Neuronal stem cell (in vitro differentiated cells): ENCODE measurements at regions not wholly inside any gene's neighbourhood (a gene's known extent, or its start where the extent isn't known, plus 50 kb on each side); places are given as distances from the start of the nearest gene placed in this dataset.

ENCODE experiments used
- DNase-seq: peaks from one replicate; pipeline ENCODE4 v3.0.0-alpha.2; 2013; ENCODE audit warnings: low spot score
- H2AFZ ChIP-seq: one replicate; pipeline ENCODE4 v1.6.1; 2013; ENCODE audit warnings: mild to moderate bottlenecking, low read length, inconsistent platforms
- H2AK5ac ChIP-seq: 2 replicates; pipeline ENCODE4 v1.6.1; 2013; ENCODE audit warnings: low read depth, mild to moderate bottlenecking, inconsistent platforms, low read length, moderate library complexity, mixed read lengths
- H2BK120ac ChIP-seq: 2 replicates; pipeline ENCODE4 v1.6.1; 2013; ENCODE audit warnings: low read depth, mild to moderate bottlenecking, inconsistent platforms, low read length, moderate library complexity, mixed read lengths
- H2BK12ac ChIP-seq: one replicate; pipeline ENCODE4 v1.6.1; 2013; ENCODE audit warnings: low read length, inconsistent platforms
- H2BK15ac ChIP-seq: 2 replicates; pipeline ENCODE4 v1.6.1; 2013; ENCODE audit warnings: mild to moderate bottlenecking, low read length, inconsistent platforms, mixed read lengths
- H2BK5ac ChIP-seq: one replicate; pipeline ENCODE4 v1.6.1; 2013; ENCODE audit warnings: inconsistent platforms, mild to moderate bottlenecking, low read length, moderate library complexity
- H3K14ac ChIP-seq: one replicate; pipeline ENCODE4 v1.6.1; 2013; ENCODE audit warnings: low read length, inconsistent platforms
- H3K18ac ChIP-seq: 2 replicates; pipeline ENCODE4 v1.6.1; 2013; ENCODE audit warnings: low read length, inconsistent platforms
- H3K23ac ChIP-seq: 2 replicates; pipeline ENCODE4 v1.6.1; 2013; ENCODE audit warnings: low read depth, mild to moderate bottlenecking, mixed read lengths, low read length, inconsistent platforms; ENCODE audit not compliant: poor library complexity
- H3K27ac ChIP-seq: replicated peaks from 3 replicates; pipeline ENCODE4 v1.5.1; 2013; ENCODE audit warnings: low read length, inconsistent platforms
- H3K27me3 ChIP-seq, 3 experiments: 2 replicates each; pipeline ENCODE4 v1.6.1; 2013; ENCODE audit warnings: low read length in 3 of 3, mild to moderate bottlenecking in 2 of 3, inconsistent platforms in 1 of 3, low read depth in 1 of 3, mixed read lengths in 1 of 3, moderate library complexity in 1 of 3; ENCODE audit not compliant: control insufficient read depth in 3 of 3, insufficient read depth in 3 of 3
- H3K36me3 ChIP-seq, 2 donors: replicated peaks in 1 of 2; 2 replicates each; pipeline ENCODE4 v1.6.1; 2013; ENCODE audit warnings: low read length in 2 of 2; ENCODE audit not compliant: control insufficient read depth in 2 of 2, insufficient read depth in 2 of 2
- H3K4ac ChIP-seq: 2 replicates; pipeline ENCODE4 v1.6.1; 2013; ENCODE audit warnings: inconsistent platforms, mild to moderate bottlenecking, low read length, moderate library complexity
- H3K4me1 ChIP-seq, 2 donors: 1 replicate in 1 of 2; 2 replicates in 1 of 2; pipeline ENCODE4 v1.6.1; 2013; ENCODE audit warnings: low read length in 2 of 2, low read depth in 1 of 2; ENCODE audit not compliant: control insufficient read depth in 2 of 2, insufficient read depth in 1 of 2
- H3K4me2 ChIP-seq: one replicate; pipeline ENCODE4 v1.6.1; 2013; ENCODE audit warnings: mild to moderate bottlenecking, low read length, inconsistent platforms; ENCODE audit not compliant: insufficient read depth, poor library complexity, severe bottlenecking
- H3K4me3 ChIP-seq, 2 donors: 2 replicates each; pipeline ENCODE4 v1.5.1; 2013; ENCODE audit warnings: low read length in 2 of 2, mild to moderate bottlenecking in 2 of 2, inconsistent platforms in 1 of 2, moderate library complexity in 1 of 2
- H3K79me1 ChIP-seq: one replicate; pipeline ENCODE4 v1.6.1; 2013; ENCODE audit warnings: low read depth, mild to moderate bottlenecking, inconsistent platforms, low read length, moderate library complexity
- H3K9ac ChIP-seq: one replicate; pipeline ENCODE4 v1.6.1; 2013; ENCODE audit warnings: mild to moderate bottlenecking, low read depth, low read length, inconsistent platforms; ENCODE audit not compliant: poor library complexity
- H3K9me3 ChIP-seq, 2 donors: replicated peaks in 1 of 2; 2 replicates each; pipeline versions ENCODE3 to v1.6.1; 2013; ENCODE audit warnings: low read length in 2 of 2, mild to moderate bottlenecking in 2 of 2, inconsistent platforms in 1 of 2, low read depth in 1 of 2, mixed read lengths in 1 of 2, moderate library complexity in 1 of 2; ENCODE audit not compliant: control insufficient read depth in 2 of 2, insufficient read depth in 1 of 2
- H4K8ac ChIP-seq: one replicate; pipeline ENCODE4 v1.6.1; 2013; ENCODE audit warnings: low read depth, mild to moderate bottlenecking, inconsistent platforms, low read length, moderate library complexity
- H4K91ac ChIP-seq: one replicate; pipeline ENCODE4 v1.6.1; 2013; ENCODE audit warnings: low read length, low read depth, mild to moderate bottlenecking, inconsistent platforms; ENCODE audit not compliant: poor library complexity
- WGBS, 2 donors: extraction: QIAGEN DNeasy Blood & Tissue Kit; methylation state at CpG; one replicate each; pipeline ENCODE4 v1.1.7; 2013; ENCODE audit warnings: missing lambda C conversion rate in 2 of 2, mixed read lengths in 1 of 2; ENCODE audit not compliant: insufficient read length in 2 of 2, insufficient replicate concordance in 1 of 2; ENCODE audit errors: extremely low coverage in 2 of 2; 5-methylcytosine and 5-hydroxymethylcytosine counted together

GRCh38 chr3:86793786-86794185 lies 197.2 kb downstream of the VGLL3 start:
- H2BK12ac ChIP-seq: no peak overlapping the region
- H4K8ac ChIP-seq: no peak overlapping the region
- H3K14ac ChIP-seq: no peak overlapping the region
- H3K9ac ChIP-seq: no peak overlapping the region
- peaks cover 4 to 7% of the 10 kb centered on the region in 2 donors for H3K4me1 ChIP-seq
- no peak for DNase-seq
- no peak overlapping the region for H2BK120ac ChIP-seq
- H4K91ac ChIP-seq: no peak overlapping the region
- no peaks in the 10 kb centered on the region for H3K36me3 ChIP-seq
- H2AK5ac ChIP-seq: no peak overlapping the region
- H2AFZ ChIP-seq: peak overlapping the region; percentile 70
- H3K4me2 ChIP-seq: no peak overlapping the region
- no peak overlapping the region for H2BK15ac ChIP-seq
- no peak overlapping the region for H3K4ac ChIP-seq
- H3K9me3 ChIP-seq: no peaks in the 10 kb centered on the region
- no peaks in the 10 kb centered on the region for H3K79me1 ChIP-seq
- WGBS, 2 donors: no CpG with 5 or more reads among the region's 1 CpG
- no peaks in the 10 kb centered on the region for H3K27me3 ChIP-seq
- H2BK5ac ChIP-seq: no peak overlapping the region
- no peak overlapping the region for H3K27ac ChIP-seq
- no peak overlapping the region for H3K23ac ChIP-seq
- H3K18ac ChIP-seq: no peak overlapping the region
- no peak overlapping the region for H3K4me3 ChIP-seq

- Histone ChIP-seq H4K91ac (no peak overlapping the region), H2BK15ac (no peak overlapping the region), H3K4ac (no peak overlapping the region), H3K18ac (no peak overlapping the region), H2BK12ac (no peak overlapping the region), H4K8ac (no peak overlapping the region), H3K4me3 (no peak overlapping the region), H3K14ac (no peak overlapping the region), H3K4me1 (peaks cover 4 to 7% of the 10 kb centered on the region in 2 donors), H3K9ac (no peak overlapping the region), H2AFZ (no peak overlapping the region), H3K79me1 (no peaks in the 10 kb centered on the region), H3K27me3 (no peaks in the 10 kb centered on the region), H3K27ac (no peak overlapping the region), H2BK120ac (no peak overlapping the region), H2BK5ac (no peak overlapping the region), H3K4me2 (no peak overlapping the region), H2AK5ac (no peak overlapping the region), H3K36me3 (no peaks in the 10 kb centered on the region), H3K23ac (no peak overlapping the region), H3K9me3 (no peaks in the 10 kb centered on the region)
- no peak for DNase-seq
Measured at GRCh38 chr3:86792316-86792715, 198.6 kb downstream of the VGLL3 start.

GRCh38 chr3:86790884-86791549 lies 199.9 kb downstream of the VGLL3 start:
- no peak overlapping the region for H3K4me3 ChIP-seq
- WGBS, 2 donors: no CpG with 5 or more reads among the region's 4 CpGs

GRCh38 chr3:86788371-86788770 lies 202.6 kb downstream of the VGLL3 start:
- no peak overlapping the region for H4K91ac ChIP-seq
- no peak for DNase-seq
- no peak overlapping the region for H2BK5ac ChIP-seq
- H3K9ac ChIP-seq: no peak overlapping the region
- H3K9me3 ChIP-seq: no peaks in the 10 kb centered on the region
- H3K18ac ChIP-seq: no peak overlapping the region
- H3K14ac ChIP-seq: no peak overlapping the region
- H3K4me3 ChIP-seq: no peak overlapping the region
- no peaks in the 10 kb centered on the region for H3K27me3 ChIP-seq
- H3K23ac ChIP-seq: no peak overlapping the region
- no peaks in the 10 kb centered on the region for H3K79me1 ChIP-seq
- no peaks in the 10 kb centered on the region for H3K36me3 ChIP-seq
- no peak overlapping the region for H3K4me2 ChIP-seq
- no CpG with 5 or more reads among the region's 2 CpGs for WGBS, 2 donors
- peaks cover 0 to 2% of the 10 kb centered on the region in 2 donors for H3K4me1 ChIP-seq
- no peak overlapping the region for H2BK15ac ChIP-seq
- no peak overlapping the region for H3K27ac ChIP-seq
- no peak overlapping the region for H4K8ac ChIP-seq
- H2AK5ac ChIP-seq: no peak overlapping the region
- H2AFZ ChIP-seq: no peak overlapping the region
- no peak overlapping the region for H3K4ac ChIP-seq
- no peak overlapping the region for H2BK120ac ChIP-seq
- no peak overlapping the region for H2BK12ac ChIP-seq

More at GRCh38 chr3:86790884-86791549, 199.9 kb downstream of the VGLL3 start:
- Histone ChIP-seq H3K36me3 (no peaks in the 10 kb centered on the region), H3K9me3 (no peaks in the 10 kb centered on the region), H2BK5ac (no peak overlapping the region), H3K23ac (no peak overlapping the region), H3K4me1 (peaks cover 6 to 7% of the 10 kb centered on the region in 2 donors), H2AFZ (no peak overlapping the region), H2BK120ac (no peak overlapping the region), H4K91ac (no peak overlapping the region), H3K27me3 (no peaks in the 10 kb centered on the region), H2AK5ac (no peak overlapping the region), H2BK12ac (no peak overlapping the region), H3K4me2 (no peak overlapping the region), H3K14ac (no peak overlapping the region), H4K8ac (no peak overlapping the region), H2BK15ac (no peak overlapping the region), H3K9ac (no peak overlapping the region), H3K79me1 (no peaks in the 10 kb centered on the region), H3K27ac (no peak overlapping the region), H3K4ac (no peak overlapping the region), H3K18ac (no peak overlapping the region)
- DNase-seq: no peak
